H1 (cell line): ENCODE measurements at regions not wholly inside any gene's neighbourhood (a gene's known extent, or its start where the extent isn't known, plus 50 kb on each side); places are given as distances from the start of the nearest gene placed in this dataset.

Source experiments
- CTCF ChIA-PET: fragments of 300-600 bp; sonication (Branson Sonifier 250); formaldehyde crosslinking; loops from one replicate; lab custom pipeline; 2021; ENCODE audit not compliant: partially characterized antibody; lab: Charles Lee
- POLR2A ChIA-PET: fragments of 300-600 bp; sonication (Branson Sonifier 250); formaldehyde crosslinking; loops from one replicate; lab custom pipeline; 2021; ENCODE audit warnings: inconsistent platforms; ENCODE audit not compliant: partially characterized antibody; lab: Charles Lee
- DNase-seq, 2 experiments: peaks; one replicate each; pipeline versions ENCODE4 v3.0.0 to v3.0.0-alpha.2; 2010 to 2022; ENCODE audit warnings: low spot score in 2 of 2, low read depth in 1 of 2, mixed read lengths in 1 of 2
- FAIRE-seq: peaks from 2 replicates; lab custom pipeline; 2011; peaks lifted over from hg19 to GRCh38; lab: Jason Lieb, UNC
- H2AFZ ChIP-seq: 2 replicates; pipeline ENCODE4 v1.8.1; 2012; ENCODE audit warnings: low read length, inconsistent platforms
- H2AK5ac ChIP-seq: 2 replicates; pipeline ENCODE4 v1.6.1; 2013; ENCODE audit warnings: low read depth, low read length
- H2BK120ac ChIP-seq: replicated peaks from 2 replicates; pipeline ENCODE3; 2013; ENCODE audit warnings: low read depth, low read length, inconsistent platforms
- H2BK12ac ChIP-seq: 2 replicates; pipeline ENCODE4 v1.6.1; 2013; ENCODE audit warnings: low read depth, low read length
- H2BK15ac ChIP-seq: 2 replicates; pipeline ENCODE4 v1.6.1; 2013; ENCODE audit warnings: low read length
- H2BK20ac ChIP-seq: 2 replicates; pipeline ENCODE4 v1.6.1; 2013; ENCODE audit warnings: low read length
- H2BK5ac ChIP-seq: 2 replicates; pipeline ENCODE4 v1.6.1; 2013; ENCODE audit warnings: low read depth, low read length
- H3K14ac ChIP-seq: 2 replicates; pipeline ENCODE4 v1.6.1; 2013; ENCODE audit warnings: inconsistent platforms; ENCODE audit not compliant: insufficient read length
- H3K18ac ChIP-seq: 2 replicates; pipeline ENCODE4 v1.6.1; 2013; ENCODE audit warnings: low read length; ENCODE audit errors: extremely low read depth
- H3K23ac ChIP-seq: 2 replicates; pipeline ENCODE4 v1.6.1; 2013; ENCODE audit warnings: inconsistent platforms; ENCODE audit not compliant: insufficient read length
- H3K23me2 ChIP-seq: 2 replicates; pipeline ENCODE4 v1.6.1; 2013; ENCODE audit warnings: low read depth, low read length
- H3K27ac ChIP-seq: 2 replicates; pipeline ENCODE4 v1.6.1; 2011; ENCODE audit warnings: low read depth, low read length, inconsistent platforms
- H3K27me3 ChIP-seq, 4 experiments: replicated peaks in 1 of 4; 1 replicate in 1 of 4; 2 replicates in 3 of 4; pipeline versions ENCODE4 v1.6.1 to v1.8.1; 2011 to 2013; ENCODE audit warnings: low read length in 3 of 4, mild to moderate bottlenecking in 3 of 4, inconsistent platforms in 2 of 4, mixed read lengths in 2 of 4, moderate library complexity in 1 of 4; ENCODE audit not compliant: control insufficient read depth in 3 of 4, insufficient read depth in 3 of 4; ENCODE audit errors: extremely low read depth in 1 of 4
- H3K36me3 ChIP-seq, 4 experiments: 2 replicates each; pipeline versions ENCODE4 v1.6.1 to v1.8.1; 2011 to 2013; ENCODE audit warnings: mild to moderate bottlenecking in 4 of 4, low read length in 3 of 4, moderate library complexity in 2 of 4, control low read depth in 1 of 4, inconsistent platforms in 1 of 4; ENCODE audit not compliant: insufficient read depth in 4 of 4, control insufficient read depth in 2 of 4
- H3K4ac ChIP-seq: replicated peaks from 2 replicates; pipeline ENCODE3; 2013; ENCODE audit warnings: low read length, low read depth, mixed read lengths, inconsistent platforms; ENCODE audit not compliant: insufficient read length
- H3K4me1 ChIP-seq, 4 experiments: replicated peaks in 1 of 4; 1 replicate in 1 of 4; 2 replicates in 3 of 4; pipeline versions ENCODE4 v1.6.1 to v1.8.1; 2011 to 2013; ENCODE audit warnings: low read length in 3 of 4, inconsistent platforms in 2 of 4, mixed read lengths in 1 of 4; ENCODE audit not compliant: insufficient read depth in 4 of 4, control insufficient read depth in 3 of 4
- H3K4me2 ChIP-seq, 2 experiments: 2 replicates each; pipeline versions ENCODE4 v1.6.1 to v1.8.1; 2011 to 2013; ENCODE audit warnings: low read depth in 2 of 2, low read length in 2 of 2, control low read depth in 1 of 2, inconsistent platforms in 1 of 2, mild to moderate bottlenecking in 1 of 2; ENCODE audit not compliant: insufficient read depth in 1 of 2
- H3K4me3 ChIP-seq, 4 experiments: fragments of 200-600, 300-600 bp in 1 of 4; sonication (generic), shearing (Covaris generic), sonication (Bioruptor Twin) in 1 of 4; 2 replicates each; pipeline versions ENCODE4 v1.5.1 to v1.8.1; 2011 to 2016; ENCODE audit warnings: low read length in 4 of 4, low read depth in 3 of 4, control low read depth in 2 of 4, inconsistent platforms in 2 of 4, mild to moderate bottlenecking in 2 of 4, mixed read lengths in 1 of 4, moderate library complexity in 1 of 4; ENCODE audit not compliant: insufficient read depth in 2 of 4; ENCODE audit errors: extremely low read depth in 1 of 4
- H3K56ac ChIP-seq: replicated peaks from 2 replicates; pipeline ENCODE3; 2013; ENCODE audit warnings: low read depth, mild to moderate bottlenecking, mixed read lengths, low read length, inconsistent platforms; ENCODE audit not compliant: insufficient read length
- H3K79me1 ChIP-seq: 2 replicates; pipeline ENCODE4 v1.6.1; 2013; ENCODE audit warnings: low read depth, low read length, control low read depth
- H3K79me2 ChIP-seq, 2 experiments: 2 replicates each; pipeline versions ENCODE4 v1.6.1 to v1.8.1; 2012 to 2013; ENCODE audit warnings: low read length in 2 of 2, mild to moderate bottlenecking in 2 of 2, inconsistent platforms in 1 of 2; ENCODE audit not compliant: insufficient read depth in 2 of 2, control insufficient read depth in 1 of 2
- H3K9ac ChIP-seq, 4 experiments: replicated peaks in 1 of 4; 1 replicate in 1 of 4; 2 replicates in 3 of 4; pipeline versions ENCODE4 v1.6.1 to v1.8.1; 2011 to 2013; ENCODE audit warnings: low read depth in 3 of 4, low read length in 3 of 4, control low read depth in 2 of 4, mild to moderate bottlenecking in 2 of 4, moderate library complexity in 2 of 4, inconsistent platforms in 1 of 4; ENCODE audit errors: extremely low read depth in 1 of 4
- H3K9me3 ChIP-seq, 2 experiments: 2 replicates each; pipeline versions ENCODE4 v1.6.1 to v1.8.1; 2012 to 2013; ENCODE audit warnings: mild to moderate bottlenecking in 2 of 2, moderate library complexity in 2 of 2, control low read depth in 1 of 2, inconsistent platforms in 1 of 2, low read depth in 1 of 2, low read length in 1 of 2, mixed read lengths in 1 of 2; ENCODE audit not compliant: insufficient read depth in 2 of 2
- H4K20me1 ChIP-seq, 2 experiments: replicated peaks in 1 of 2; 2 replicates each; pipeline versions ENCODE3 to v1.8.1; 2011 to 2013; ENCODE audit warnings: inconsistent platforms in 2 of 2, low read length in 2 of 2, mild to moderate bottlenecking in 1 of 2; ENCODE audit not compliant: insufficient read depth in 2 of 2, control insufficient read depth in 1 of 2
- H4K5ac ChIP-seq: 2 replicates; pipeline ENCODE4 v1.6.1; 2013; ENCODE audit warnings: low read length, low read depth, mixed read lengths, inconsistent platforms; ENCODE audit not compliant: insufficient read length
- H4K8ac ChIP-seq: 2 replicates; pipeline ENCODE4 v1.8.0; 2013; ENCODE audit warnings: mild to moderate bottlenecking, moderate library complexity, low read length, inconsistent platforms; ENCODE audit not compliant: insufficient read depth; ENCODE audit errors: extremely low read depth
- H4K91ac ChIP-seq: replicated peaks from 2 replicates; pipeline ENCODE3; 2013; ENCODE audit warnings: low read length, mixed read lengths, inconsistent platforms; ENCODE audit not compliant: insufficient read length
- RNF2 ChIP-seq: fragments of 200-900, 300-1000 bp; sonication (generic); IDR thresholded peaks from 2 replicates; pipeline ENCODE4 v1.7.1; 2016; ENCODE audit warnings: borderline replicate concordance, low read depth, mild to moderate bottlenecking, antibody characterized with exemption, low read length; ENCODE audit not compliant: poor library complexity, severe bottlenecking; ENCODE audit errors: missing control alignments
- SIX5 ChIP-seq: IDR thresholded peaks from 2 replicates; pipeline ENCODE4 v1.6.1; 2011; ENCODE audit warnings: mild to moderate bottlenecking, low read depth, low read length
- WGBS, 2 experiments: shearing (Covaris generic) in 1 of 2; methylation state at CpG; one replicate each; pipeline versions ENCODE4 v1.1.6 to v1.1.7; 2013 to 2015; ENCODE audit warnings: low lambda C conversion rate in 2 of 2, mixed read lengths in 2 of 2, inconsistent platforms in 1 of 2, low coverage in 1 of 2, missing lambda C conversion rate in 1 of 2; ENCODE audit not compliant: insufficient replicate concordance in 2 of 2, insufficient coverage in 1 of 2, insufficient read length in 1 of 2; ENCODE audit errors: extremely low coverage in 1 of 2, missing lambda C conversion rate in 1 of 2; 5-methylcytosine and 5-hydroxymethylcytosine counted together

DNA sequence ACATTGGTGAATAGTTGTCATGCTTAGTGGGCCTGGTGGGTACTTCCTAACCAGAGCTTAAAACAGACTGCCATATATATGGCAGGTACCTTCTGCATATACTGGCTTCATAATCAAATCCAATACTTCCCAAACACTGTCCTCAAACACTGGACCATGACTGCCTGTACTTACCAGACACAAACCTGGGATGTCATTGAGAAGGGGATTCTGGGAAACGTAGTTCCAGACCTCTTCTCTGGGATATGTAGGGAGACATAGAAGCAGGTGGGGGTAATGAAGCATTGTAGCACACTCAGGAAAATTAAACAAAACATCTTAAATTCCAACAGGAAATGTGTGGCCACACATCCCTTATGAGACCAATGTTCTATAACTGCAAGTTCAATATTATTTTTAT lies 76.5 kb upstream of the ADAMTS5 start:
- Histone ChIP-seq H3K14ac (no peak overlapping the region), H3K23me2 (no peaks in the 10 kb centered on the region; the same call in 1 of the 2 replicates), H4K20me1 (no peaks in the 10 kb centered on the region), H3K27me3 (no peaks in the 10 kb centered on the region), H2BK15ac (no peak overlapping the region), H3K23ac (no peak overlapping the region), H3K56ac (no peak overlapping the region), H3K18ac (no peak overlapping the region), H3K79me2 (no peaks in the 10 kb centered on the region), H3K27ac (no peak overlapping the region), H3K4me1 (0 out of 7 replicates have a peak, but pooled peaks cover 0 to 3% (median 0%) of the 10 kb centered on the region in 4 experiments), H2BK20ac (no peak overlapping the region), H4K91ac (no peak overlapping the region), H3K4me3 (no peak overlapping the region), H3K79me1 (no peaks in the 10 kb centered on the region), H4K5ac (no peak overlapping the region), H3K9me3 (no peaks in the 10 kb centered on the region), H2AK5ac (no peak overlapping the region), H2BK120ac (no peak overlapping the region), H3K4ac (no peak overlapping the region), H2BK5ac (no peak overlapping the region), H3K36me3 (no peaks in the 10 kb centered on the region), H4K8ac (no peak overlapping the region), H3K9ac (no peak overlapping the region), H2BK12ac (no peak overlapping the region), H2AFZ (no peak overlapping the region), H3K4me2 (no peak overlapping the region)
- no peak for DNase-seq
- POLR2A ChIA-PET = no interaction called here
- CTCF ChIA-PET = interaction anchor here (1.1 kb wide), 1 partner anchor 20 kb away, joined by 3 read pairs; no protein-coding TSS in a partner anchor
- no peak for TF ChIP-seq RNF2
- peak; percentile 54 for TF ChIP-seq SIX5
- FAIRE-seq = no peak
- WGBS, 2 experiments = 54% methylated on average over 1 of the region's 1 CpG; no CpG with 5 or more reads in 1 of the 2 experiments
